ENCODE measurements at regions not wholly inside any gene's neighbourhood (a gene's known extent, or its start where the extent isn't known, plus 50 kb on each side); places are given as distances from the start of the nearest gene placed in this dataset.

GRCh38 chr13:22596171-22596863, 584.5 kb upstream of the SGCG start:
- DNase-seq (ENCODE audit: low spot score) (no peak), FAIRE-seq (no peak)

GRCh38 chr13:22599156-22599555, 581.6 kb upstream of the SGCG start:
- FAIRE-seq (no peak), DNase-seq (ENCODE audit: low spot score) (no peak)

- FAIRE-seq: no peak
Measured at GRCh38 chr13:22618002-22618401, 562.8 kb upstream of the SGCG start.

GRCh38 chr13:22625691-22626090, 555.1 kb upstream of the SGCG start:
- FAIRE-seq: no peak

More at GRCh38 chr13:22618002-22618401, 562.8 kb upstream of the SGCG start:
- no peak for DNase-seq (ENCODE audit: low spot score)

GRCh38 chr13:22629374-22629773, 551.4 kb upstream of the SGCG start:
- no peak for DNase-seq (ENCODE audit: low spot score)
- no peak for FAIRE-seq

More at GRCh38 chr13:22625691-22626090, 555.1 kb upstream of the SGCG start:
- no peak for DNase-seq (ENCODE audit: low spot score)

GRCh38 chr13:22642088-22642487, 538.7 kb upstream of the SGCG start:
- FAIRE-seq (no peak), DNase-seq (ENCODE audit: low spot score) (no peak)

- no peak for FAIRE-seq
- DNase-seq (ENCODE audit: low spot score): no peak
Measured at GRCh38 chr13:22644941-22645340, 535.8 kb upstream of the SGCG start.

GRCh38 chr13:22647156-22647850, 533.5 kb upstream of the SGCG start:
- no peak for FAIRE-seq

GRCh38 chr13:22648320-22648801, 532.4 kb upstream of the SGCG start:
- DNase-seq (ENCODE audit: low spot score) (no peak), FAIRE-seq (no peak)

More at GRCh38 chr13:22647156-22647850, 533.5 kb upstream of the SGCG start:
- DNase-seq (ENCODE audit: low spot score): no peak

- no peak for FAIRE-seq
- no peak for DNase-seq (ENCODE audit: low spot score)
Measured at GRCh38 chr13:22652796-22653195, 528.0 kb upstream of the SGCG start.

- FAIRE-seq: no peak
- DNase-seq (ENCODE audit: low spot score): no peak
Measured at GRCh38 chr13:22653866-22654265, 526.9 kb upstream of the SGCG start.

GRCh38 chr13:22655106-22655852, 525.5 kb upstream of the SGCG start:
- DNase-seq (ENCODE audit: low spot score): no peak
- no peak for FAIRE-seq

- DNase-seq (ENCODE audit: low spot score) (no peak), FAIRE-seq (no peak)
Measured at GRCh38 chr13:22662771-22663170, 518.0 kb upstream of the SGCG start.

GRCh38 chr13:22665506-22665905, 515.3 kb upstream of the SGCG start:
- FAIRE-seq (no peak), DNase-seq (ENCODE audit: low spot score) (no peak)

- no peak for FAIRE-seq
- no peak for DNase-seq (ENCODE audit: low spot score)
Measured at GRCh38 chr13:22690756-22691155, 490.0 kb upstream of the SGCG start.

GRCh38 chr13:22693691-22694090, 487.1 kb upstream of the SGCG start:
- DNase-seq (ENCODE audit: low spot score): no peak
- FAIRE-seq: no peak

- FAIRE-seq (no peak), DNase-seq (ENCODE audit: low spot score) (no peak)
Measured at GRCh38 chr13:22696433-22696832, 484.3 kb upstream of the SGCG start.

- FAIRE-seq (no peak), DNase-seq (ENCODE audit: low spot score) (no peak)
Measured at GRCh38 chr13:22698467-22698866, 482.3 kb upstream of the SGCG start.

GRCh38 chr13:22700246-22700887, 480.4 kb upstream of the SGCG start:
- FAIRE-seq (no peak), DNase-seq (ENCODE audit: low spot score) (no peak)

GRCh38 chr13:22703601-22704209, 477.1 kb upstream of the SGCG start:
- DNase-seq (ENCODE audit: low spot score): no peak
- FAIRE-seq: no peak

GRCh38 chr13:22707946-22708345, 472.8 kb upstream of the SGCG start:
- FAIRE-seq (no peak), DNase-seq (ENCODE audit: low spot score) (no peak)
